ENCODE measurements at regions not wholly inside any gene's neighbourhood (a gene's known extent, or its start where the extent isn't known, plus 50 kb on each side); places are given as distances from the start of the nearest gene placed in this dataset.

DNA sequence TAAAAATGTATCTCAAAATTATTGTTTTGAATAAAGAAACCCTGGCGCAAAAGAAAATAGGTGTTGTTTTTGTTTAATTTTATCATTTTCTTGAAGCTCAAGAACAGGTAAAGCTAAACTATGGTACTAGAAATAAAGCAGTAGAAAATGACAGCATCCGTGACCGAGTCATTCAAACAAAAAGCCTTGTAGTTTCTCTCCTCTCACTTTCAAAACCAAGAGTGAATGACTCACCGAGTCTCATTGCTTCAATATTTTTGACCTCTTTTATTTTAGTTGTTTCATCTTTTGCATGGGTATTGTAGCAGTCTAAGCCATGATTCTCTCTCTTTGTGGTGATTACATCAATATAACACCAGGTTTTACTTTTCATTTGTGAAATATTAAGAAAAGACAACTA is 396.5 kb downstream of the POM121L12 start:
- Histone ChIP-seq H3K79me2 (ENCODE audit: control insufficient read depth in 1 of 2, insufficient read depth in 2 of 2, low read length in 2 of 2) (no peaks in the 10 kb centered on the region), H3K9me3 (ENCODE audit: insufficient read depth in 2 of 2, low read depth in 1 of 2, low read length in 1 of 2) (no peaks in the 10 kb centered on the region)

More for the DNA sequence above, 396.5 kb downstream of the POM121L12 start:
- Histone ChIP-seq H2AK5ac (ENCODE audit: low read depth, low read length) (no peak overlapping the region), H4K5ac (ENCODE audit: insufficient read length, low read depth, low read length) (no peak overlapping the region), H4K20me1 (replicated peaks in 1 of 2; ENCODE audit: control insufficient read depth in 1 of 2, insufficient read depth in 2 of 2, low read length in 2 of 2) (no peaks in the 10 kb centered on the region), H4K8ac (ENCODE audit: extremely low read depth, insufficient read depth, low read length) (no peak overlapping the region), H3K36me3 (ENCODE audit: control insufficient read depth in 2 of 4, insufficient read depth in 4 of 4, low read length in 3 of 4) (no peaks in the 10 kb centered on the region), H2AFZ (ENCODE audit: low read length) (no peak overlapping the region), H3K4me3 (ENCODE audit: extremely low read depth in 1 of 4, insufficient read depth in 2 of 4, low read depth in 3 of 4, low read length in 4 of 4) (no peak overlapping the region), H3K79me1 (ENCODE audit: low read depth, low read length) (no peaks in the 10 kb centered on the region), H4K91ac (replicated peaks; ENCODE audit: insufficient read length, low read length) (no peak overlapping the region), H2BK15ac (ENCODE audit: low read length) (no peak overlapping the region), H2BK12ac (ENCODE audit: low read depth, low read length) (no peak overlapping the region), H3K56ac (replicated peaks; ENCODE audit: insufficient read length, low read depth, low read length) (no peak overlapping the region), H3K27me3 (replicated peaks in 1 of 4; ENCODE audit: control insufficient read depth in 3 of 4, extremely low read depth in 1 of 4, insufficient read depth in 3 of 4, low read length in 3 of 4) (no peaks in the 10 kb centered on the region), H3K27ac (ENCODE audit: low read depth, low read length) (no peak overlapping the region), H3K4me2 (ENCODE audit: insufficient read depth in 1 of 2, low read depth in 2 of 2, low read length in 2 of 2) (no peak overlapping the region), H3K4me1 (replicated peaks in 1 of 4; ENCODE audit: control insufficient read depth in 3 of 4, insufficient read depth in 4 of 4, low read length in 3 of 4) (no peaks in the 10 kb centered on the region), H3K9ac (replicated peaks in 1 of 4; ENCODE audit: extremely low read depth in 1 of 4, low read depth in 3 of 4, low read length in 3 of 4) (no peak overlapping the region), H3K18ac (ENCODE audit: extremely low read depth, low read length) (no peak overlapping the region), H3K14ac (ENCODE audit: insufficient read length) (no peak overlapping the region), H3K23ac (ENCODE audit: insufficient read length) (no peak overlapping the region), H2BK120ac (replicated peaks; ENCODE audit: low read depth, low read length) (no peak overlapping the region), H3K4ac (replicated peaks; ENCODE audit: insufficient read length, low read depth, low read length) (no peak overlapping the region), H3K23me2 (ENCODE audit: low read depth, low read length) (no peaks in the 10 kb centered on the region), H2BK20ac (ENCODE audit: low read length) (no peak overlapping the region), H2BK5ac (ENCODE audit: low read depth, low read length) (no peak overlapping the region)
- 92% methylated on average over 4 of the region's 4 CpGs; no CpG with 5 or more reads in 1 of the 2 experiments for WGBS, 2 experiments (ENCODE audit: extremely low coverage in 1 of 2, insufficient coverage in 1 of 2, insufficient read length in 1 of 2, insufficient replicate concordance in 2 of 2, low coverage in 1 of 2, low lambda C conversion rate in 2 of 2, missing lambda C conversion rate in 1 of 2)
- DNase-seq (ENCODE audit: low read depth in 1 of 2, low spot score in 2 of 2) = no peak
- no peak for TF ChIP-seq EP300 (IDR thresholded peaks at IDR 0.05; ENCODE audit: borderline replicate concordance in 1 of 2, low read depth in 2 of 2, low read length in 2 of 2)
- no peak for TF ChIP-seq BACH1 (IDR thresholded peaks at IDR 0.05; ENCODE audit: low read length)
- no peak for TF ChIP-seq SIRT6 (IDR thresholded peaks at IDR 0.05; ENCODE audit: low read length)
- no peak for TF ChIP-seq SP2 (IDR thresholded peaks at IDR 0.05; ENCODE audit: low read length)
- TF ChIP-seq RBBP5 (IDR thresholded peaks at IDR 0.05; ENCODE audit: borderline replicate concordance, low read depth, low read length) = no peak
- ChIA-PET CTCF (ENCODE audit: partially characterized antibody) (no interaction called here), POLR2A (ENCODE audit: partially characterized antibody) (no interaction called here)
- FAIRE-seq = no peak

Data from H1 (cell line).